ENCODE measurements at regions not wholly inside any gene's neighbourhood (a gene's known extent, or its start where the extent isn't known, plus 50 kb on each side); places are given as distances from the start of the nearest gene placed in this dataset.

GRCh38 chr14:105891221-105891602 is 364.8 kb downstream of the TMEM121 start:
- TF ChIP-seq, protein P1, sequence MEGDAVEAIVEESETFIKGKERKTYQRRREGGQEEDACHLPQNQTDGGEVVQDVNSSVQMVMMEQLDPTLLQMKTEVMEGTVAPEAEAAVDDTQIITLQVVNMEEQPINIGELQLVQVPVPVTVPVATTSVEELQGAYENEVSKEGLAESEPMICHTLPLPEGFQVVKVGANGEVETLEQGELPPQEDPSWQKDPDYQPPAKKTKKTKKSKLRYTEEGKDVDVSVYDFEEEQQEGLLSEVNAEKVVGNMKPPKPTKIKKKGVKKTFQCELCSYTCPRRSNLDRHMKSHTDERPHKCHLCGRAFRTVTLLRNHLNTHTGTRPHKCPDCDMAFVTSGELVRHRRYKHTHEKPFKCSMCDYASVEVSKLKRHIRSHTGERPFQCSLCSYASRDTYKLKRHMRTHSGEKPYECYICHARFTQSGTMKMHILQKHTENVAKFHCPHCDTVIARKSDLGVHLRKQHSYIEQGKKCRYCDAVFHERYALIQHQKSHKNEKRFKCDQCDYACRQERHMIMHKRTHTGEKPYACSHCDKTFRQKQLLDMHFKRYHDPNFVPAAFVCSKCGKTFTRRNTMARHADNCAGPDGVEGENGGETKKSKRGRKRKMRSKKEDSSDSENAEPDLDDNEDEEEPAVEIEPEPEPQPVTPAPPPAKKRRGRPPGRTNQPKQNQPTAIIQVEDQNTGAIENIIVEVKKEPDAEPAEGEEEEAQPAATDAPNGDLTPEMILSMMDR (IDR thresholded peaks at IDR 0.05; ENCODE audit: insufficient read depth, low read length), result no peak
- TF ChIP-seq POLR2AphosphoS5 (IDR thresholded peaks at IDR 0.05; ENCODE audit: low read depth), result no peak
- no peak for TF ChIP-seq SPI1 (IDR thresholded peaks at IDR 0.05; ENCODE audit: borderline replicate concordance, low read depth)
- TF ChIP-seq, protein P2, sequence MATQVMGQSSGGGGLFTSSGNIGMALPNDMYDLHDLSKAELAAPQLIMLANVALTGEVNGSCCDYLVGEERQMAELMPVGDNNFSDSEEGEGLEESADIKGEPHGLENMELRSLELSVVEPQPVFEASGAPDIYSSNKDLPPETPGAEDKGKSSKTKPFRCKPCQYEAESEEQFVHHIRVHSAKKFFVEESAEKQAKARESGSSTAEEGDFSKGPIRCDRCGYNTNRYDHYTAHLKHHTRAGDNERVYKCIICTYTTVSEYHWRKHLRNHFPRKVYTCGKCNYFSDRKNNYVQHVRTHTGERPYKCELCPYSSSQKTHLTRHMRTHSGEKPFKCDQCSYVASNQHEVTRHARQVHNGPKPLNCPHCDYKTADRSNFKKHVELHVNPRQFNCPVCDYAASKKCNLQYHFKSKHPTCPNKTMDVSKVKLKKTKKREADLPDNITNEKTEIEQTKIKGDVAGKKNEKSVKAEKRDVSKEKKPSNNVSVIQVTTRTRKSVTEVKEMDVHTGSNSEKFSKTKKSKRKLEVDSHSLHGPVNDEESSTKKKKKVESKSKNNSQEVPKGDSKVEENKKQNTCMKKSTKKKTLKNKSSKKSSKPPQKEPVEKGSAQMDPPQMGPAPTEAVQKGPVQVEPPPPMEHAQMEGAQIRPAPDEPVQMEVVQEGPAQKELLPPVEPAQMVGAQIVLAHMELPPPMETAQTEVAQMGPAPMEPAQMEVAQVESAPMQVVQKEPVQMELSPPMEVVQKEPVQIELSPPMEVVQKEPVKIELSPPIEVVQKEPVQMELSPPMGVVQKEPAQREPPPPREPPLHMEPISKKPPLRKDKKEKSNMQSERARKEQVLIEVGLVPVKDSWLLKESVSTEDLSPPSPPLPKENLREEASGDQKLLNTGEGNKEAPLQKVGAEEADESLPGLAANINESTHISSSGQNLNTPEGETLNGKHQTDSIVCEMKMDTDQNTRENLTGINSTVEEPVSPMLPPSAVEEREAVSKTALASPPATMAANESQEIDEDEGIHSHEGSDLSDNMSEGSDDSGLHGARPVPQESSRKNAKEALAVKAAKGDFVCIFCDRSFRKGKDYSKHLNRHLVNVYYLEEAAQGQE (IDR thresholded peaks at IDR 0.05; ENCODE audit: insufficient replicate concordance, low read depth), result no peak
